GM23248 (cell line): ENCODE measurements at regions not wholly inside any gene's neighbourhood (a gene's known extent, or its start where the extent isn't known, plus 50 kb on each side); places are given as distances from the start of the nearest gene placed in this dataset.

Experiments
- DNase-seq: peaks from one replicate; pipeline ENCODE4 v3.0.0-alpha.2; 2015
- H2AFZ ChIP-seq: fragments of 200-600 bp; sonication (generic); 2 replicates; pipeline ENCODE4 v1.6.1; 2016; ENCODE audit warnings: antibody characterized with exemption
- H3F3A ChIP-seq: fragments of 200-600 bp; sonication (generic); 2 replicates; pipeline ENCODE4 v1.6.1; 2016; ENCODE audit warnings: mild to moderate bottlenecking, antibody characterized with exemption, mixed run types; ENCODE audit not compliant: insufficient read depth
- H3K27ac ChIP-seq: fragments of 200-600 bp; sonication (generic); 2 replicates; pipeline ENCODE4 v1.5.1; 2016; ENCODE audit warnings: mild to moderate bottlenecking
- H3K27me3 ChIP-seq: fragments of 200-600 bp; sonication (generic); replicated peaks from 2 replicates; pipeline ENCODE4 v1.6.1; 2016; ENCODE audit warnings: mild to moderate bottlenecking; ENCODE audit not compliant: insufficient read depth
- H3K36me3 ChIP-seq: fragments of 200-600 bp; sonication (generic); 2 replicates; pipeline ENCODE4 v1.6.1; 2016; ENCODE audit warnings: low read depth, mild to moderate bottlenecking
- H3K4me1 ChIP-seq: fragments of 200-600 bp; sonication (generic); 2 replicates; pipeline ENCODE4 v1.6.1; 2016; ENCODE audit warnings: mild to moderate bottlenecking; ENCODE audit not compliant: insufficient read depth
- H3K4me2 ChIP-seq: fragments of 200-600 bp; sonication (generic); one replicate; pipeline ENCODE4 v1.6.1; 2016; ENCODE audit warnings: mild to moderate bottlenecking; ENCODE audit not compliant: unreplicated experiment
- H3K4me3 ChIP-seq: fragments of 200-600 bp; sonication (generic); 2 replicates; pipeline ENCODE4 v1.5.1; 2016; ENCODE audit warnings: mild to moderate bottlenecking
- H3K79me2 ChIP-seq: fragments of 200-600 bp; sonication (generic); 2 replicates; pipeline ENCODE4 v1.6.1; 2016; ENCODE audit warnings: mild to moderate bottlenecking; ENCODE audit not compliant: insufficient read depth
- H3K9ac ChIP-seq: fragments of 200-600 bp; sonication (generic); 2 replicates; pipeline ENCODE4 v1.6.1; 2016; ENCODE audit warnings: mild to moderate bottlenecking
- H3K9me2 ChIP-seq: fragments of 200-600 bp; sonication (generic); 2 replicates; pipeline ENCODE4 v1.6.1; 2016; ENCODE audit warnings: mixed run types, mild to moderate bottlenecking, moderate library complexity; ENCODE audit not compliant: insufficient read depth
- H3K9me3 ChIP-seq: fragments of 200-600 bp; sonication (generic); one replicate; pipeline ENCODE4 v1.6.1; 2017; ENCODE audit warnings: low read depth
- H4K20me1 ChIP-seq: fragments of 200-600 bp; sonication (generic); 2 replicates; pipeline ENCODE4 v1.6.0; 2016; ENCODE audit not compliant: insufficient read depth
- EZH2 ChIP-seq: fragments of 200-600 bp; sonication (generic); IDR thresholded peaks from 2 replicates; pipeline ENCODE4 v1.6.1; 2018; ENCODE audit warnings: antibody characterized with exemption, mild to moderate bottlenecking; ENCODE audit not compliant: insufficient read depth, poor library complexity, severe bottlenecking
- EZH2phosphoT487 ChIP-seq: fragments of 200-600 bp; sonication (generic); IDR thresholded peaks from 2 replicates; pipeline ENCODE4 v1.6.1; 2018; ENCODE audit warnings: antibody characterized with exemption, moderate library complexity, mild to moderate bottlenecking, low read depth; ENCODE audit not compliant: insufficient read depth
- WGBS, 2 experiments: methylation state at CpG; one replicate each; pipeline ENCODE4 v1.1.6; 2015 to 2017; ENCODE audit warnings: low lambda C conversion rate in 2 of 2, low coverage in 1 of 2; ENCODE audit errors: missing lambda C conversion rate in 2 of 2; 5-methylcytosine and 5-hydroxymethylcytosine counted together
- in situ Hi-C: fragments of 300-500 bp; cut with MboI; formaldehyde crosslinking; loops from 2 replicates; pipeline ENCODE4 v1.15.0; 2020

GRCh38 chr2:136167721-136168475 is 49.9 kb upstream of the CXCR4 start:
- Histone ChIP-seq H3F3A (no peaks in the 10 kb centered on the region), H3K27me3 (peaks cover 4% of the 10 kb centered on the region; the same call in 1 of the 2 replicates), H3K4me2 (no peak overlapping the region), H3K9me2 (no peaks in the 10 kb centered on the region), H3K36me3 (no peaks in the 10 kb centered on the region), H2AFZ (no peak overlapping the region), H3K79me2 (no peaks in the 10 kb centered on the region), H3K4me1 (no peaks in the 10 kb centered on the region), H4K20me1 (no peaks in the 10 kb centered on the region), H3K9ac (no peak overlapping the region), H3K4me3 (no peak overlapping the region), H3K27ac (no peak overlapping the region), H3K9me3 (no peaks in the 10 kb centered on the region)
- no peak for TF ChIP-seq EZH2
- no peak for TF ChIP-seq EZH2phosphoT487
- no peak for DNase-seq
- in situ Hi-C loops = no loop called here
- 13 to 16% methylated on average over 8 of the region's 8 CpGs for WGBS, 2 experiments
